ENCODE measurements at regions not wholly inside any gene's neighbourhood (a gene's known extent, or its start where the extent isn't known, plus 50 kb on each side); places are given as distances from the start of the nearest gene placed in this dataset.

- TF ChIP-seq CTCF (IDR thresholded peaks at IDR 0.05; ENCODE audit: control extremely low read depth, extremely low read depth): no peak
- WGBS, 2 donors: 60 to 70% methylated on average over 2 of the region's 2 CpGs
- ATAC-seq (ENCODE audit: insufficient read depth, low FRiP score): no peak
- no peak overlapping the region for H3K4me3 ChIP-seq
- DNase-seq: no peak
- H3K4me1 ChIP-seq (ENCODE audit: control insufficient read depth in 5 of 5, insufficient read depth in 5 of 5, low read length in 5 of 5): no peaks in the 10 kb centered on the region
- no peaks in the 10 kb centered on the region for H3K27me3 ChIP-seq (ENCODE audit: control insufficient read depth in 3 of 3, insufficient read depth in 3 of 3, low read length in 2 of 3)
- H3K9me3 ChIP-seq (ENCODE audit: control insufficient read depth in 4 of 4, insufficient read depth in 3 of 4, low read length in 3 of 4): peaks cover 0 to 2% (median 0%) of the 10 kb centered on the region in 4 donors
- no peaks in the 10 kb centered on the region for H3K36me3 ChIP-seq (ENCODE audit: control insufficient read depth in 4 of 4, insufficient read depth in 4 of 4, low read length in 4 of 4)
- no peak overlapping the region for H3K9ac ChIP-seq (ENCODE audit: insufficient read depth in 1 of 2, low read length in 2 of 2)
- no peak overlapping the region for H3K27ac ChIP-seq (ENCODE audit: low read depth in 1 of 2, low read length in 1 of 2)
Observed at GRCh38 chr5:8050616-8051175, 181.7 kb downstream of the MTRR start.

- Histone ChIP-seq H3K9me3 (ENCODE audit: control insufficient read depth in 4 of 4, insufficient read depth in 3 of 4, low read length in 3 of 4) (peaks cover 0 to 2% (median 0%) of the 10 kb centered on the region in 4 donors), H3K9ac (ENCODE audit: insufficient read depth in 1 of 2, low read length in 2 of 2) (no peak overlapping the region), H3K4me1 (ENCODE audit: control insufficient read depth in 5 of 5, insufficient read depth in 5 of 5, low read length in 5 of 5) (peaks cover 0 to 8% (median 2%) of the 10 kb centered on the region in 5 donors), H3K27me3 (ENCODE audit: control insufficient read depth in 3 of 3, insufficient read depth in 3 of 3, low read length in 2 of 3) (peaks cover 0 to 1% (median 0%) of the 10 kb centered on the region in 3 donors), H3K4me3 (no peak overlapping the region), H3K36me3 (ENCODE audit: control insufficient read depth in 4 of 4, insufficient read depth in 4 of 4, low read length in 4 of 4) (no peaks in the 10 kb centered on the region), H3K27ac (ENCODE audit: low read depth in 1 of 2, low read length in 1 of 2) (no peak overlapping the region)
- ATAC-seq (ENCODE audit: insufficient read depth, low FRiP score) (no peak), DNase-seq (no peak)
- TF ChIP-seq CTCF (IDR thresholded peaks at IDR 0.05; ENCODE audit: control extremely low read depth, extremely low read depth): no peak
- 89 to 95% methylated on average over 13 of the region's 13 CpGs for WGBS, 2 donors
Observed at GRCh38 chr5:8053270-8053669, 184.3 kb downstream of the MTRR start.

- H3K27me3 ChIP-seq (ENCODE audit: control insufficient read depth in 3 of 3, insufficient read depth in 3 of 3, low read length in 2 of 3): peaks cover 0 to 3% (median 3%) of the 10 kb centered on the region in 3 donors
- DNase-seq (peak in 2 of 3 donors; percentile 20 to 48), ATAC-seq (ENCODE audit: insufficient read depth, low FRiP score) (no peak)
- no peak overlapping the region for H3K4me3 ChIP-seq
- 42 to 44% methylated on average over 7 of the region's 7 CpGs for WGBS, 2 donors
- peaks cover 0 to 8% (median 2%) of the 10 kb centered on the region in 5 donors for H3K4me1 ChIP-seq (ENCODE audit: control insufficient read depth in 5 of 5, insufficient read depth in 5 of 5, low read length in 5 of 5)
- no peak overlapping the region for H3K9ac ChIP-seq (ENCODE audit: insufficient read depth in 1 of 2, low read length in 2 of 2)
- H3K27ac ChIP-seq (ENCODE audit: low read depth in 1 of 2, low read length in 1 of 2): no peak overlapping the region
- peaks cover 0 to 2% (median 0%) of the 10 kb centered on the region in 4 donors for H3K9me3 ChIP-seq (ENCODE audit: control insufficient read depth in 4 of 4, insufficient read depth in 3 of 4, low read length in 3 of 4)
- no peaks in the 10 kb centered on the region for H3K36me3 ChIP-seq (ENCODE audit: control insufficient read depth in 4 of 4, insufficient read depth in 4 of 4, low read length in 4 of 4)
- TF ChIP-seq CTCF (IDR thresholded peaks at IDR 0.05; ENCODE audit: control extremely low read depth, extremely low read depth): no peak
Observed at GRCh38 chr5:8057769-8058168, 188.8 kb downstream of the MTRR start.

All from lung (tissue), 11 donors.